HG02884 (cell line): ENCODE measurements at regions not wholly inside any gene's neighbourhood (a gene's known extent, or its start where the extent isn't known, plus 50 kb on each side); places are given as distances from the start of the nearest gene placed in this dataset.

Experiments
- ATAC-seq: cut with Tn5 transposase; IDR thresholded peaks from one replicate; pipeline ENCODE4 v1.9.1; 2021; ENCODE audit warnings: mild to moderate bottlenecking, moderate library complexity; ENCODE audit not compliant: unreplicated experiment

DNA sequence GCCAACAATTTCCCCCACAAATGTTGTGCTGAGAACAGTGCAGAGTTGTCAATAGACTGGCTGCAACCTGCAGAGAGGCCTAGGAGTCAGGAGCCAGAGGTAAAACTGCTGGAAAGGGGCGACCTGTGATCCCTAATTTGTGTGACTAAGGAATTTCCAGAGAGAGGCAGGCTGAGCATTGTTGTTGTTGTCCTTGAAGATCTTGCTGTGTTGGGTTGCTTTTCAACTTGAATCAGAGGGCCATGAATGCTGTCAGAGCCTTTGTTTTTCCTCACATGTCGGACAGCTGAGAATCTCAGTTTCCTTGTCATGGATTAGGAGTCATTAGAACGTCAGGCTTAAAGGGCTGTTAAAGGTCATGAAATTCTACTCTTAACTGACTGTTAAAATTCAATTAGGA is 134.6 kb upstream of the ASTN2 start:
- no peak for ATAC-seq

GRCh38 chr9:117548556-117548955 is 133.7 kb upstream of the ASTN2 start:
- ATAC-seq = no peak

- no peak for ATAC-seq
Measured at GRCh38 chr9:117547904-117548303, 133.0 kb upstream of the ASTN2 start.

- ATAC-seq = no peak
Measured at GRCh38 chr9:117546894-117547678, 132.2 kb upstream of the ASTN2 start.

DNA sequence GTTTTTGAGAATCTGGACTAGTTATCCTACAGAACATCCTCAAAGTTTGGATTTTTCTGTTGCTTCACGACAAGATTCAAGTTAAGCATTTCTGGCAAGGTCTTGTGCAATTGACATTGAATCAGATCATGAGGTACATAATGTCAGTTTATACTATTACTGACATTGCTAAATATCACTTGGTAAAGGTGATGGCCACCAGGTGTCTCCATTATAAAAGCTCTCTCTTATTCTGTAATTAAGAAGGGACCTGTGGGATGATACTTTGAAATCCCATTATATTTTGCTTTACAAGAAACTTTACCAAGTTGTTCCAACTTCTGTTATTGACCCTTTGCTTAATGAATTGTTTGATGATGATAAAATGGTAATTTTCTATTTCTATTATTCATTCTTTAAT is 131.0 kb upstream of the ASTN2 start:
- ATAC-seq = no peak

DNA sequence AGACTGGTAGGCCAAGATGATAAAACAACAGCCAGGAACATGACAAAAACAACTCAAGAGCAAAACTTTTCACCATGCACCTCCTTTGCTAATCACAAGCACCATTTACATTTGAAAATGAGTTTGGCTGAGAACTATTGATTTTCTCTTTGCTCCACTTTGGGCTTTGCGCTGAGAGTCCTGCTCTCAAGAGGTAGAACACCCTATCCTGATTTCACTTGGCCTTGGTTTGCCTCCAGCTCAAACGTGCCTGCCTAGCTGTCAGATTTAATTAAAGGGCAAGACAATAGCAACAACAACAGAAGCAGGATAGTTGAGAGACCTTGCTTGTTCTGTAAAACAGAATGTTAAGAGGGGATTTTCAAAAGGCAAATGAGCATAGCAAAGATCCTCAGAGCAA is 128.2 kb upstream of the ASTN2 start:
- no peak for ATAC-seq

- no peak for ATAC-seq
Measured at GRCh38 chr9:117542021-117542420, 127.2 kb upstream of the ASTN2 start.

- ATAC-seq = no peak
Measured at GRCh38 chr9:117541181-117541580, 126.3 kb upstream of the ASTN2 start.

DNA sequence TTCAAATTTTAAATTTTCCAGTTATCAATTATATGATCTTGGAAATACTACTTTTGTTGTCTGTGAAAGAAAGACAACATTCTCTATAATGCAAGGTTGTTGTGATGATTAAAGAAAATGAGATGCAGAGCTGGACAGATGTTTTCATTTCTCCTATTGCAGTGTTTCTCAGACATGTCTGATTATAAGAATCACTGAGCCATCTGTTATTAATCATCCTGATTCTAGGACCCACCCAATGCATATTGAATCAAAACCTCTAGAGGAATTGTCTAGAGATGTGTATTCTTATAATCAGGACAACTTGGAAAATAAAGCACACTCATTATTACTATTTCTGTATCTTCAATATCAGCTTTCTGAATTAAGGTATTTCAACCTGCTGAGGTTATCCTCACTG is 121.1 kb upstream of the ASTN2 start:
- no peak for ATAC-seq

DNA sequence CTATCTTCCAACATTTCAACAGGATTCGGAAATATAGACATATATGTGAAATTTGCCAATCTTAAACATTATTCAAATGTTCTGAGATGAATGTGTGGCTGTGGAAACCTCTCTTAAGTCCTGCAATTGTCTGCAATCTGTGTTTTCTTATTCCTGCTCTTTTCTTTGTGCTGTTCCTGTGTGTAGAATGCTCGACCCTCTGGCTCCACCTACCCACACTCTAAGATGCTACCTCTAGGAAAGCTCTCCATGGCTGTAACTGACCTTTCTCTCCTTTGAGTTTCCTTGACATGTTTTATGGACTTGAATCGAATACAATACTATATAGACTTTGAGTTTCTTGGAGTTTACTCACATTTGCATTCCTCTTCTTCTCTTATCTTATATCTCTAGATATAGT is 120.6 kb upstream of the ASTN2 start:
- ATAC-seq = no peak

GRCh38 chr9:117528225-117528624 is 113.4 kb upstream of the ASTN2 start:
- ATAC-seq = no peak

DNA sequence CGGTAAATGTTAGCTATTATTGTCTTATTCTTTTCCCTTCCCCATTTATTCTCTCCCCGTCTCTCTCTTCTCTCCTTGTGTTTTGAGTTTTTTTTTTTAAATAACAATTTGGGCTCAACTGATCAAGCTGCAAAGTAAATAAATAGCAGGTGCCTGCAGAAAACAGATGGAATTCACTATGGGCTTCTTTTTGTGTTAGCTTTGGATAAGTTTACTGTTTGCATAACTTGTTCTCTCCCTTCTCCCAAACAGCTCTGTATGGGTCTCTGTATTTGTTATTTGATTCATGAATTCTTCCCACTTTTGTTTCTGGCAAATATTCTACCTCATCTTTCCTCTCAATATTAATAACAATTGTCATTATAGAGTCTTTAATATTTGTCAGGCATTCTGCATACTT is 111.8 kb upstream of the ASTN2 start:
- ATAC-seq = no peak

GRCh38 chr9:117523531-117524153 is 108.8 kb upstream of the ASTN2 start:
- no peak for ATAC-seq

- ATAC-seq = no peak
Measured at GRCh38 chr9:117521293-117521692, 106.4 kb upstream of the ASTN2 start.

GRCh38 chr9:117516676-117517632 is 102.1 kb upstream of the ASTN2 start:
- no peak for ATAC-seq

DNA sequence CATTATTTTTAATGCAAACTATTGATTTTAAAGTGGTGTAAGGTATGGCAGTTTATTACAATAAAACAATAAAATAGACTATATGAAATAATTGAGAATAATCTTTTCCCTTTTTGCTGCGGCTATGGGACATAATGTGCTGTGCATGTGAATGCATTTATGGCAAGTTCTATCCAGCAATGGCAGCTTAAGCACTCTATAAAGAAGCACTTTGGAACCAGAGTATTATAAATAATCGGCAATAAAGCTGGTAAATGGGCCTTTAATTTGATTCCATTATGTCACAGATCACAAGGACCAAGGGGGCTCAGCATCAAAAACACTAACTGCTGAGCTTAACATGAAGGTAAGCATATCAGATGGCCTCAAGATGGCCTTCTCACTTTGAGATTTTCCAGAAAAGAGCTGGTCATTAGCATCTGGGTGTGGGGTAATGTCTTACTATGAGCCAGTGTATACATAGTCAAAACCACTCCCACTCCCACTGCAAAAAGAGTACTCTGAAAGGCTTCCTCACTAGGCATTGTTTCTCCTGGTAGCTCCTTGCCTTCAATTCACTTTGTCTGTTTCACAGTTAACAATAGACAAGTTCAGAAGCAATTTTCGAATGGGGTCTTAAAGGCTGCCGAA is 97.1 kb upstream of the ASTN2 start:
- no peak for ATAC-seq

DNA sequence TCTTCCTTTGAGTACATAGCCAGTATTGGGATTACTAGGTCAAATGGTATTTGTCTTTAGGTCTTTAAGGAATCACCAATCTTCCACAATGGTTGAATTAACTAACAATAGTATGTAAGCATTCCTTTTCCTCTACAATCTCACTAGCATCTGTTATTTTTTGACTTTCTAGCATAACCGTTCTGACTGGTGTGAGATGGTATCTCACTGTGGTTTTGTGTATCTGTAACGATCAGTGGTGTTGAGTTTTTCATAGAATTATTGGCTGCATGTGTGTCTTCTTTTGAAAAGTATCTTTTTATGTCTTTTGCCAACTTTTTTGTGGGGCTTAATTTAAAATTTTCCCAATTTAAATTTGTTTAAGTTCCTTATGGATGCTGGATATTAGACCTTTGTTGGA is 81.5 kb upstream of the ASTN2 start:
- no peak for ATAC-seq

GRCh38 chr9:117494401-117495090 is 79.7 kb upstream of the ASTN2 start:
- no peak for ATAC-seq

- ATAC-seq = no peak
Measured at GRCh38 chr9:117492476-117492875, 77.6 kb upstream of the ASTN2 start.

- no peak for ATAC-seq
Measured at GRCh38 chr9:117491491-117491890, 76.6 kb upstream of the ASTN2 start.

- no peak for ATAC-seq
Measured at GRCh38 chr9:117490199-117490598, 75.3 kb upstream of the ASTN2 start.
